Body of pancreas (tissue), 4 donors: ENCODE measurements at regions not wholly inside any gene's neighbourhood (a gene's known extent, or its start where the extent isn't known, plus 50 kb on each side); places are given as distances from the start of the nearest gene placed in this dataset.

Experiments used
- POLR2A ChIP-seq, 3 donors: fragments of 450-650 bp; IDR thresholded peaks; one replicate each; pipeline ENCODE4 v1.6.1; 2016; ENCODE audit warnings: antibody characterized with exemption in 3 of 3, mild to moderate bottlenecking in 2 of 3
- TF ChIP-seq, protein P1 (sequence below), 7 experiments: fragments of 450-650 bp in 4 of 7; fragments of 200-600 bp in 3 of 7; sonication (generic) in 3 of 7; IDR thresholded peaks; one replicate each; pipeline ENCODE4 v1.5.1; 2016 to 2019; ENCODE audit warnings: antibody characterized with exemption in 7 of 7

DNA sequence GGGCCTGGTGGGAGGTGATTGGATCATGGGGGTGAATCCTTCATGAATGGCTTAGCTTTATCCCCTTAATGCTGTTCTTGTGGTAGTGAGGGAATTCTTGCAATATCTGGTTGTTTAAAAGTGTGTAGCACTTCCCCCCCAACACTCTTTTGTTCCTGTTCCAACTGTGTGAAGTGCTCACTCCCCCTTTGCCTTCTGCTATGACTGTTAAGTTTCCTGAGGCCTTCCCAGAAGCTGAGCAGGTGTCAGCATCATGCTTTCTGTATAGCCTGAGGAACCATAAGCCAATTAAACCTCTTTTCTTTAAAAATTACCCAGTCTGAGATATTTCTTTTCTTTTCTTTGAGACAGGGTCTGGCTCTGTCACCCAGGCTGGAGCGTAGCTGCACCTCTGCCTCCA lies 139.4 kb downstream of the RNF152 start:
- no peak for TF ChIP-seq POLR2A (IDR thresholded peaks at IDR 0.05)
- TF ChIP-seq, protein P1, sequence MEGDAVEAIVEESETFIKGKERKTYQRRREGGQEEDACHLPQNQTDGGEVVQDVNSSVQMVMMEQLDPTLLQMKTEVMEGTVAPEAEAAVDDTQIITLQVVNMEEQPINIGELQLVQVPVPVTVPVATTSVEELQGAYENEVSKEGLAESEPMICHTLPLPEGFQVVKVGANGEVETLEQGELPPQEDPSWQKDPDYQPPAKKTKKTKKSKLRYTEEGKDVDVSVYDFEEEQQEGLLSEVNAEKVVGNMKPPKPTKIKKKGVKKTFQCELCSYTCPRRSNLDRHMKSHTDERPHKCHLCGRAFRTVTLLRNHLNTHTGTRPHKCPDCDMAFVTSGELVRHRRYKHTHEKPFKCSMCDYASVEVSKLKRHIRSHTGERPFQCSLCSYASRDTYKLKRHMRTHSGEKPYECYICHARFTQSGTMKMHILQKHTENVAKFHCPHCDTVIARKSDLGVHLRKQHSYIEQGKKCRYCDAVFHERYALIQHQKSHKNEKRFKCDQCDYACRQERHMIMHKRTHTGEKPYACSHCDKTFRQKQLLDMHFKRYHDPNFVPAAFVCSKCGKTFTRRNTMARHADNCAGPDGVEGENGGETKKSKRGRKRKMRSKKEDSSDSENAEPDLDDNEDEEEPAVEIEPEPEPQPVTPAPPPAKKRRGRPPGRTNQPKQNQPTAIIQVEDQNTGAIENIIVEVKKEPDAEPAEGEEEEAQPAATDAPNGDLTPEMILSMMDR (IDR thresholded peaks at IDR 0.05): no peak
